HL-60 (cell line): ENCODE measurements at regions not wholly inside any gene's neighbourhood (a gene's known extent, or its start where the extent isn't known, plus 50 kb on each side); places are given as distances from the start of the nearest gene placed in this dataset.

Experiments used
- CTCF ChIP-seq: IDR thresholded peaks from one replicate; pipeline ENCODE4 v1.5.1; 2011; ENCODE audit warnings: low read length, control low read depth, inconsistent platforms; ENCODE audit not compliant: insufficient read depth
- GABPA ChIP-seq: IDR thresholded peaks from 2 replicates; pipeline ENCODE4 v1.6.1; 2012; ENCODE audit warnings: low read depth
- POLR2AphosphoS5 ChIP-seq: IDR thresholded peaks from 2 replicates; pipeline ENCODE4 v1.6.1; 2012; ENCODE audit warnings: low read depth
- SPI1 ChIP-seq: IDR thresholded peaks from 2 replicates; pipeline ENCODE4 v1.6.1; 2012; ENCODE audit warnings: low read depth, mild to moderate bottlenecking, borderline replicate concordance

- TF ChIP-seq CTCF (no peak), POLR2AphosphoS5 (no peak), SPI1 (no peak), GABPA (no peak)
These were observed 80.2 kb upstream of the PPP2R2D start for GRCh38 chr10:131820626-131821025.
